Astrocyte (in vitro differentiated cells and primary cell): ENCODE measurements at regions not wholly inside any gene's neighbourhood (a gene's known extent, or its start where the extent isn't known, plus 50 kb on each side); places are given as distances from the start of the nearest gene placed in this dataset.

Source experiments
- DNase-seq: peaks from one replicate; pipeline ENCODE4 v3.0.0-alpha.2; 2010; ENCODE audit warnings: low read depth
- FAIRE-seq: peaks from 2 replicates; lab custom pipeline; 2011; peaks lifted over from hg19 to GRCh38; lab: Jason Lieb, UNC
- H2AFZ ChIP-seq: 2 replicates; pipeline ENCODE4 v1.6.0; 2012; ENCODE audit warnings: low read depth, low read length, inconsistent platforms
- H3K27ac ChIP-seq: 2 replicates; pipeline ENCODE4 v1.5.1; 2011; ENCODE audit warnings: low read depth, low read length, inconsistent platforms
- H3K27me3 ChIP-seq: 2 replicates; pipeline ENCODE4 v1.6.0; 2011; ENCODE audit warnings: low read length, inconsistent platforms; ENCODE audit not compliant: insufficient read depth
- H3K36me3 ChIP-seq: 2 replicates; pipeline ENCODE4 v1.5.1; 2011; ENCODE audit warnings: low read length, inconsistent platforms; ENCODE audit not compliant: insufficient read depth
- H3K4me1 ChIP-seq: 2 replicates; pipeline ENCODE4 v1.5.1; 2011; ENCODE audit warnings: low read length, inconsistent platforms; ENCODE audit not compliant: insufficient read depth
- H3K4me2 ChIP-seq: 2 replicates; pipeline ENCODE4 v1.6.0; 2012; ENCODE audit warnings: low read length, inconsistent platforms
- H3K4me3 ChIP-seq: 2 replicates; pipeline ENCODE4 v1.5.1; 2011; ENCODE audit warnings: low read depth, mild to moderate bottlenecking, low read length, inconsistent platforms; ENCODE audit not compliant: insufficient read depth
- H3K79me2 ChIP-seq: 2 replicates; pipeline ENCODE4 v1.6.0; 2012; ENCODE audit warnings: mild to moderate bottlenecking, low read length, inconsistent platforms; ENCODE audit not compliant: insufficient read depth
- H3K9ac ChIP-seq: 2 replicates; pipeline ENCODE4 v1.6.0; 2012; ENCODE audit warnings: mild to moderate bottlenecking, low read length, inconsistent platforms
- H3K9me3 ChIP-seq: 2 replicates; pipeline ENCODE4 v1.5.1; 2012; ENCODE audit warnings: low read depth, mild to moderate bottlenecking, low read length, inconsistent platforms; ENCODE audit not compliant: insufficient read depth
- H4K20me1 ChIP-seq: 2 replicates; pipeline ENCODE4 v1.6.0; 2012; ENCODE audit warnings: low read length, inconsistent platforms; ENCODE audit not compliant: insufficient read depth
- H3K27ac Mint-ChIP-seq: one replicate; pipeline ENCODE4 v1.8.0; 2021; ENCODE audit warnings: mild to moderate bottlenecking, mixed read lengths; ENCODE audit not compliant: unreplicated experiment
- H3K27me3 Mint-ChIP-seq: one replicate; pipeline ENCODE4 v1.8.0; 2021; ENCODE audit warnings: low read depth, mixed read lengths; ENCODE audit not compliant: unreplicated experiment
- H3K36me3 Mint-ChIP-seq: one replicate; pipeline ENCODE4 v1.8.0; 2021; ENCODE audit warnings: low read depth, mixed read lengths; ENCODE audit not compliant: unreplicated experiment
- H3K4me1 Mint-ChIP-seq: one replicate; pipeline ENCODE4 v1.8.0; 2021; ENCODE audit warnings: low read depth, mixed read lengths; ENCODE audit not compliant: unreplicated experiment
- H3K4me3 Mint-ChIP-seq: one replicate; pipeline ENCODE4 v1.8.0; 2021; ENCODE audit warnings: mild to moderate bottlenecking, moderate library complexity, mixed read lengths; ENCODE audit not compliant: unreplicated experiment
- H3K9me3 Mint-ChIP-seq: one replicate; pipeline ENCODE4 v1.8.0; 2021; ENCODE audit warnings: mild to moderate bottlenecking, mixed read lengths; ENCODE audit not compliant: unreplicated experiment
- CTCF ChIP-seq: IDR thresholded peaks from 2 replicates; pipeline ENCODE4 v1.5.1; 2011; ENCODE audit warnings: low read depth, mild to moderate bottlenecking, inconsistent platforms, low read length, moderate library complexity; ENCODE audit not compliant: insufficient read depth
- EZH2 ChIP-seq: IDR thresholded peaks from 2 replicates; pipeline ENCODE4 v1.6.1; 2012; ENCODE audit warnings: mild to moderate bottlenecking, low read length, inconsistent platforms; ENCODE audit not compliant: insufficient read depth

- Mint-ChIP-seq H3K4me1 (no peaks in the 10 kb centered on the region), H3K27me3 (no peaks in the 10 kb centered on the region), H3K9me3 (no peaks in the 10 kb centered on the region), H3K4me3 (no peak overlapping the region), H3K27ac (no peak overlapping the region), H3K36me3 (no peaks in the 10 kb centered on the region)
- Histone ChIP-seq H3K36me3 (no peaks in the 10 kb centered on the region), H3K79me2 (no peaks in the 10 kb centered on the region), H2AFZ (no peak overlapping the region), H3K4me1 (no peaks in the 10 kb centered on the region), H4K20me1 (no peaks in the 10 kb centered on the region), H3K27ac (no peak overlapping the region), H3K4me3 (no peak overlapping the region), H3K9me3 (no peaks in the 10 kb centered on the region), H3K9ac (no peak overlapping the region), H3K27me3 (no peaks in the 10 kb centered on the region), H3K4me2 (no peak overlapping the region)
- DNase-seq (no peak), FAIRE-seq (no peak)
- TF ChIP-seq CTCF (no peak), EZH2 (no peak)
These were observed 797.5 kb upstream of the NRXN1 start for GRCh38 chr2:51829477-51829876.

GRCh38 chr2:51825823-51826222 lies 793.9 kb upstream of the NRXN1 start:
- Mint-ChIP-seq H3K36me3 (no peaks in the 10 kb centered on the region), H3K9me3 (no peaks in the 10 kb centered on the region), H3K27ac (no peak overlapping the region), H3K4me3 (no peak overlapping the region), H3K4me1 (no peaks in the 10 kb centered on the region), H3K27me3 (no peaks in the 10 kb centered on the region)
- DNase-seq (no peak), FAIRE-seq (no peak)
- no peak overlapping the region for H3K4me2 ChIP-seq
- no peaks in the 10 kb centered on the region for H3K79me2 ChIP-seq
- H2AFZ ChIP-seq, result no peak overlapping the region
- no peaks in the 10 kb centered on the region for H3K27me3 ChIP-seq
- no peaks in the 10 kb centered on the region for H3K4me1 ChIP-seq
- no peaks in the 10 kb centered on the region for H3K36me3 ChIP-seq
- H3K4me3 ChIP-seq, result no peak overlapping the region
- no peaks in the 10 kb centered on the region for H3K9me3 ChIP-seq
- TF ChIP-seq CTCF (no peak), EZH2 (no peak)
- no peaks in the 10 kb centered on the region for H4K20me1 ChIP-seq
- no peak overlapping the region for H3K9ac ChIP-seq
- no peak overlapping the region for H3K27ac ChIP-seq

GRCh38 chr2:51813247-51813646 lies 781.3 kb upstream of the NRXN1 start:
- Mint-ChIP-seq H3K9me3 (no peaks in the 10 kb centered on the region), H3K4me3 (no peak overlapping the region), H3K4me1 (peaks cover 15% of the 10 kb centered on the region), H3K36me3 (no peaks in the 10 kb centered on the region), H3K27me3 (no peaks in the 10 kb centered on the region), H3K27ac (no peak overlapping the region)
- Histone ChIP-seq H3K4me2 (peak overlapping the region; percentile 73), H3K27ac (peak overlapping the region; percentile 81), H4K20me1 (no peaks in the 10 kb centered on the region), H3K9me3 (no peaks in the 10 kb centered on the region), H3K4me3 (no peak overlapping the region), H3K4me1 (peaks cover 3% of the 10 kb centered on the region), H3K27me3 (no peaks in the 10 kb centered on the region), H3K36me3 (no peaks in the 10 kb centered on the region), H3K79me2 (no peaks in the 10 kb centered on the region), H3K9ac (peak overlapping the region; percentile 15), H2AFZ (no peak overlapping the region)
- no peak for TF ChIP-seq EZH2
- no peak for TF ChIP-seq CTCF
- no peak for FAIRE-seq
- peak; percentile 63 for DNase-seq
